ENCODE measurements at regions not wholly inside any gene's neighbourhood (a gene's known extent, or its start where the extent isn't known, plus 50 kb on each side); places are given as distances from the start of the nearest gene placed in this dataset.
A peak's percentile ranks its signal among the peaks of the same experiment; 100 is the strongest.

GRCh38 chr10:42973870-42974692, 102.8 kb upstream of the RET start:
- WGBS, 2 donors, result 88 to 92% methylated on average over 9 of the region's 9 CpGs
- no peak overlapping the region for H3K4me3 ChIP-seq (ENCODE audit: low read depth, poor library complexity, severe bottlenecking)

DNA sequence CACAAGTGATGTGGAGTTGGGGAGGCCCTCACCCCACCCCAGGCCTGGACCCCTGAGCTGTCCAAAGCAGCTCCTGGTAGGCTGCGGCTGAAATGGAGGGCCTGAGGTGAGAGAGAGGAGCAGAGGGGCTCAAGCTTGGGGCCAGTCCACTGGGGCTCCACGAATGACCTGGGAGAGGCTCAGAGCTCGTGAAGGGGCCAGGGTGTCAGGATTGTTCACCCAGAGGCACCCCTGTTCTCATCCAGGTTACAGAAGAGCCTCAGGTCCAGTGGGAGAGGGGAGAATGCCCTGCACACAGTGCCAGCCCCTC, 102.2 kb upstream of the RET start:
- no peak for TF ChIP-seq CTCF (IDR thresholded peaks at IDR 0.05)
- no peak for TF ChIP-seq POLR2A (IDR thresholded peaks at IDR 0.05)
- no peak overlapping the region for H3K4me3 ChIP-seq (ENCODE audit: low read depth, poor library complexity, severe bottlenecking)
- intact Hi-C loops (cut with DNase I; ENCODE audit: low total_unique reads), result no loop called here
- peak in 1 of 2 donors; percentile 68 for DNase-seq (ENCODE audit: low spot score in 2 of 2)
- 83 to 92% methylated on average over 3 of the region's 3 CpGs for WGBS, 2 donors

More at GRCh38 chr10:42973870-42974692, 102.8 kb upstream of the RET start:
- peak in 1 of 2 donors; percentile 79 for DNase-seq (ENCODE audit: low spot score in 2 of 2)
- TF ChIP-seq POLR2A (IDR thresholded peaks at IDR 0.05) (no peak), CTCF (IDR thresholded peaks at IDR 0.05) (no peak)
- intact Hi-C loops (cut with DNase I; ENCODE audit: low total_unique reads), result no loop called here

DNA sequence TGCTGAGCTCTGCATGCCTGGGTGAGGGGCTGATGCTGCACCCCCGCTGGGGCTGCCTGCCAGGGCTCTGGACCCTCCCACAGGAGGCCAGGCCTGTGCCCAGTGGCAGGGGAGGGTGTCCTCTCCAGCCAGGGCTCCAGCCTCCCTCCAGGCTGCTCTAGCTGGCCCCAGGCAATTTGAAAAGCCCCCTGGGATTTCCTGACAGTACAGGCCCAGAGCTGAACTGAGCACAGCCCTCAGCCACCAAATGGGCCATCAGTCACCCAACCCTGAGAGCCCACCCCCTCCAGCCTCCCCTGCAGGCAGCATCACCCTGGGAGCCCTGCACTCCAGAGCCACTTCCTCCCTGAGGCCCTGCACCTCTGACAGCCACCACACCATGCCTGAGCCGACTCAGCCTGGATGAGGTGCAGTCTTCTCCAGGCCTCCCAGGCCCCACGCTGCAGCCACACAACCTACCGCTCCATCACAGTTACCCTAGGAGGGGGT, 101.8 kb upstream of the RET start:
- peak in 1 of 2 donors; percentile 57 for DNase-seq (ENCODE audit: low spot score in 2 of 2)
- 67 to 78% methylated on average over 1 to 4 of the region's 4 CpGs for WGBS, 2 donors
- intact Hi-C loops (cut with DNase I; ENCODE audit: low total_unique reads), result no loop called here
- no peak overlapping the region for H3K4me3 ChIP-seq (ENCODE audit: low read depth, poor library complexity, severe bottlenecking)
- TF ChIP-seq POLR2A (IDR thresholded peaks at IDR 0.05) (no peak), CTCF (IDR thresholded peaks at IDR 0.05) (no peak)

DNA sequence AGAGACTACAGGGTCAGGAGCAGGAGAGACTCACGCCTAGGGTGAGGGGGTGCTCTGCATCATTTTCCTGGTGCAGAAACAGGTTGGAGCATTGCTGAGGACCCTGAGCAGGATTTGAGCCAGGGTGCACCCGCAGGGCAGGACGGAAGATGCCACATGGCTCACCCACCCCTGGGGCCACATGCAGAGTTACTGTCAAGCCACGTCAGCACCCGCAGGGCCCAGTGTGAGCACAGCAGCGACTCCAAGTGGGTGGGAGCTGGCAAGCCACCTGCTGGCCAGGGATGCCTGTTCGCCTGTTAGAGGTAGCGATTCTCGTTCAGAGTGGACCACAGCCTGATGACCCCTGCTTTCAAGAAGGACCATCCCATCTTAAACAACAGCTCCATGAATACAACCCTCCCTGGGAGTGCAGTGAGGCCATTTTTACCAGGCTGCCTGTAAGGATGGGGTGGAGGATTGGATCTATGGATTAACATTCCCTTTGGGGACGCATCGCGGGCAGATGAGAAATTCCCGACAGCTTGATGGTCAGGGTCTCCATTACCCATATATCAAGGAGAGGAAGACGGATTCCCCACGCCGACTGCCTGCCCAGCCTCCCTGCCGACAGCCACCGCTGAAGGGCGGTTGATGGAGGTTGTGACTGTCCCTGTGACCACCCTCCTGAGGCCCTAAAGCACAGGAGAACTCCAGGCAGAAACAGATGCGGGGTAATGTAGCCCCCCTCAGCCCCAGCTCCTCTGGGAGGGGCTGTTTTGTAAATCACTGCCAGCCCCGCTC, 101.1 kb upstream of the RET start:
- DNase-seq (ENCODE audit: low spot score in 2 of 2), result peak in 1 of 2 donors; percentile 71
- TF ChIP-seq POLR2A (IDR thresholded peaks at IDR 0.05) (no peak), CTCF (IDR thresholded peaks at IDR 0.05) (no peak)
- H3K4me3 ChIP-seq (ENCODE audit: low read depth, poor library complexity, severe bottlenecking), result no peak overlapping the region
- WGBS, 2 donors, result 73 to 82% methylated on average over 21 of the region's 21 CpGs
- intact Hi-C loops (cut with DNase I; ENCODE audit: low total_unique reads), result no loop called here

DNA sequence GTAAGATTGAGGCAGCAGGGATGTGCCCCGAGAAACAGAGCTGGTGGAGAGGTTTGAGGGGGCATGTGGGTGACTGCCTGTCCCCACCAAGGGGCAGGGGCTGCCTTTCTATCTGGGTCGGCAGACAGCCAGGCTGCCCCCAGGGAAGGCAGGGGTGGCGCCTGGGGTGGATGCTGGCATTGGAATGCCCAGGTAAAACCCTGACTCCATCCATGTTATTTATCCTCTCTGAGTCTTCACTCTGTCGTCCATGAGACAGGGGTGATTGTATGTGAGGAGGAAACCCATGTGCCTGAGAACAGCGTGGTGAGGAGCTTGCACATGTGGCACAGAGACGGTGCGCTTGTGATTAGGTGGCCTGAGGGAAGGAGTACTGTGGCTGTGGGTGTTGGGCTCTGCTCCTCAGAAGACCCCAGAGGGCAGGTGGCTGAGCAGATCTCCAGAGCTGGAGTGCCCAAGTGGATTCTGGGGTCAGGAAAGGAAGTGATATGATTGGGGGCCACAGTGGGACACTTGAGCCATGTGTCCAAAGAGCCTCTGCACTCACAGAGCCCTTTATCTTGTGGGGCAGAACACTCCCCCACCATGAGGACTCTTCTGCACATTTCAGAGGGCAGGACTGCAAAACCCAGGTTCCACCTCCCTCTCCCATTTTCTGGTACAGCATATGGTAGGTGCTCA, 100.4 kb upstream of the RET start:
- DNase-seq (ENCODE audit: low spot score in 2 of 2), result peak in 1 of 2 donors; percentile 74
- intact Hi-C loops (cut with DNase I; ENCODE audit: low total_unique reads), result no loop called here
- TF ChIP-seq CTCF (IDR thresholded peaks at IDR 0.05), result no peak
- TF ChIP-seq POLR2A (IDR thresholded peaks at IDR 0.05), result no peak
- no peak overlapping the region for H3K4me3 ChIP-seq (ENCODE audit: low read depth, poor library complexity, severe bottlenecking)
- WGBS, 2 donors, result 72 to 77% methylated on average over 7 of the region's 7 CpGs

All from lower leg skin (tissue), 4 donors.